ENCODE measurements at regions not wholly inside any gene's neighbourhood (a gene's known extent, or its start where the extent isn't known, plus 50 kb on each side); places are given as distances from the start of the nearest gene placed in this dataset.

DNA sequence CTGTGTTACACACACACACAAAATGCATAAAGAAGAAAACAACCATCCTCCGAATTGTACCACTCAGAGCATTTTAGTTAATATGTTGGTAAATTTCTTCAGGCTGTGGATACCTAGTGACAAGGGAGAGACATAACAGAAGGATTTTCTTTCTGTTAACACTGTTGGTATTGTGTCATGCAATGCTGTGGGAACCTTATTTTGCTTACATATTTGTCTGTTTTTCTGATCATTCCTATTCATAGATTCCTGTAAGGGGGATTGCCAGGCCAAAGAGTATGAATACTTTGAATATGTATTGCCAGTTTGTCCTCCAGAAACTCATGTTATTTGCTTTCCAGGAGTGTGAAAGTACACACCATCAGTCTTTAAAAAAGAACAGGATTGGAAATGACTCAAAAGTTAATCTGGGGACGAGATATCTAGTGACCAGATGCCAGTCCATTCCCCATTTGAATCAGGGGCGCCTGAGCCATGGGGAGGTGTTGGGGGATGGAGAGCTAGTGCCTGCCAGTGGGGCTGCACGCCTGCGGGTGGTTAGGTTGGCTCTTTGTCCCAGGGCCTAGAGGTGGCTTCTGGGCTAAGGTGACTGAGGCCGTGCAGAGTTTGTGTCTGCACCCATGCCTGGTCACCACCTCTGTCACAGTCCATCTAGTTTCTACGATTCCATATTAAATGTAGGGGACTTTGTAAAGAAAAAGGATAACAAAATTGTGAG lies 142.0 kb downstream of the PTPN20 start:
- no peaks in the 10 kb centered on the region for H3K27me3 Mint-ChIP-seq
- peaks cover 3% of the 10 kb centered on the region for H3K4me1 Mint-ChIP-seq (ENCODE audit: low read depth)
- no peak overlapping the region for H3K27ac Mint-ChIP-seq
- H3K36me3 Mint-ChIP-seq (ENCODE audit: low read depth), result no peaks in the 10 kb centered on the region
- H3K9me3 Mint-ChIP-seq, result no peaks in the 10 kb centered on the region
- H3K4me3 Mint-ChIP-seq, result no peak overlapping the region

DNA sequence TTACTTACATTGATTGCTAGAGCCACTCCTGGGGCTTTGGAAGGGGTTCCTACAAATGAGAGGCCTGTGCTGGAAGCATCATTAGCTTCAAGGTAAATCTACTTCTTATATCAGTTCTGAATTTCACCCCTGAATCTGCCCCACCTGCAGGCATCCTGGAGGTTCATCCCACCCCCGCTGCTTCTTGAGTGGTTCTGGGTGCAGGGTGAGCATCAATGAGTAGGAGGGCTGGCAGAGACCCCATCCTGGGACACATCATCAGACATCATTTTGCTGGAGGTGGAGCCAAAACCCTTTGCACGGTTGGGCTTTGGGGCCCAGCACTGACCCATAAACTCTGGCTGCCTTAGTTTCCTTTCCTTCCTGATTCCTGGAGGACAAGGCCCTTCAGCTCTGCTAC lies 143.7 kb downstream of the PTPN20 start:
- no peak overlapping the region for H3K4me3 Mint-ChIP-seq
- no peak overlapping the region for H3K27ac Mint-ChIP-seq
- H3K4me1 Mint-ChIP-seq (ENCODE audit: low read depth), result no peaks in the 10 kb centered on the region
- no peaks in the 10 kb centered on the region for H3K36me3 Mint-ChIP-seq (ENCODE audit: low read depth)
- H3K27me3 Mint-ChIP-seq, result no peaks in the 10 kb centered on the region
- H3K9me3 Mint-ChIP-seq, result no peaks in the 10 kb centered on the region

DNA sequence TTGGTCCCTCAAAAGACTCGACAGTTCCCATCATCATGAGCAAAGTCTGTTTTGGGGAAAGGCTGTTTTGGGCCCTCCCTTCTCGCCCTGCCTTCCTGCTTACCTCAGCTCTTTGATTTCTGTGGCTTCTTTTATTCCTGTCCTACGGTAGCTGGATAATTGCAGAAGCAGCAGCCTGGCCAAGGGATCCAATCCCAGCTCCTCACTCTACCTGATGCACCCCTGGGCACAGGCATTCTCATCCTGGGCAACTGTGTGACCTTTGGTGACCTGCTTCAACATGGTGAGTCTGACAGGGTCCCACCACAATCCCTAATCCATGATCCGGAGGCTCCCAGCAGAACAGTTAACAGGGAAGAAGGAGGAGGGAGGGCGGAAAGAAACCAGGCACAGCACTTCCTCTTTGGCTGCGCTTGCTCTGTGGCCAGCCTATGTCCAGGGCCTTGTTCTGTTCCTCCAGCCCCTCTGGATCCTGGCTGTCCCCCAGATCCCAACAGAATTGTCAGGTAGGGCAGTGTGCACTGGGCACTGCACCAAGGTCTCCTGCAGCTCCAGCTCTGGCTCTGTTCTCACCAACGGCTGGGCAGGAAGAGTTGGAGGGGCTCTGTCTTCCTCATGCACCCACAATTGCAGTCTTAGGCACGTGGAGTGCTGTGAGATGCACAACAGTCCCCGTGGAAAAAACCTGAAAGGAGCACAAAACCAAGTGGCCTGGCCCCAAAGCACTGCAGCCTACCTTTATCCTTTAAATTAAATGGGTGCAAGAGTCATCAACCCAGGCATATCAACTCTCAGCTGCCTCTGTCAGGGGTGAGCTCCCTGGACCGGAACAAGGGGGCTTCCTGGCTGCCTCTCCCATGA lies 144.4 kb downstream of the PTPN20 start:
- H3K9me3 Mint-ChIP-seq, result no peaks in the 10 kb centered on the region
- no peaks in the 10 kb centered on the region for H3K27me3 Mint-ChIP-seq

DNA sequence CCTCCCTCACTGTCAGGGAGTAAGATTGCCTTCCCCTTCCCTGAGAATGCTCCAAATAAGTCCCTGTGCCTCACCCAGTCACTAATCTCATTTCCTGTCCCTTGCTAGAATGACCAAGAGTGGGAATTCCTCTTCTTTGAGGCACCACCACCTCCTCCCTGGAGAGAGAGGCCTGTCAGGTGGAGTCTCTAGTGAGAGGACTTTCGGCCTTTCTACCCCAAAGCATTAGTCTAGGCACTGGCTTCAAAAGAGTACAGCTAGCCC lies 145.0 kb downstream of the PTPN20 start:
- H3K4me1 Mint-ChIP-seq (ENCODE audit: low read depth), result no peaks in the 10 kb centered on the region
- H3K4me3 Mint-ChIP-seq, result no peak overlapping the region
- no peaks in the 10 kb centered on the region for H3K9me3 Mint-ChIP-seq
- no peaks in the 10 kb centered on the region for H3K27me3 Mint-ChIP-seq
- H3K36me3 Mint-ChIP-seq (ENCODE audit: low read depth), result no peaks in the 10 kb centered on the region
- no peak overlapping the region for H3K27ac Mint-ChIP-seq

More for the DNA sequence above, 144.4 kb downstream of the PTPN20 start:
- no peaks in the 10 kb centered on the region for H3K36me3 Mint-ChIP-seq (ENCODE audit: low read depth)
- no peak overlapping the region for H3K4me3 Mint-ChIP-seq
- no peak overlapping the region for H3K27ac Mint-ChIP-seq
- H3K4me1 Mint-ChIP-seq (ENCODE audit: low read depth), result no peaks in the 10 kb centered on the region

DNA sequence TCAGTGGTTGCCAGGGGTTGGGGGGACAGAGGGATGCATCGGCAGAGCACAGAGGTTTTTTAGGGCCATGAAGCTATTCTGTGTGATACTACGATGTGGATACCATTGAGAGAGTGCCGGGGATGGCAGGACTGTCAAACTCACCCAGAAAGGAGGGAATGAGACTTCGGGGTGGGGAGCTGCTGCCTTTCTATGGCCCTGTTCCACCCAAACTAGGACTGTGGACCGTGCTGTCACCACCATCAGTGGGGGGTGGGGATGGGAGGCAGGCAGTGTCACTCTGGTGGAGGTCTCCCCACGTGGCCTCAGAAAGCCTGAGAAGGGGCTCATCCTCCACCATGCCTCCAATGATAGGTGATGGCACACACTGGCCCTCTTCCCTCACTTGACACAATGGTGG lies 146.2 kb downstream of the PTPN20 start:
- no peaks in the 10 kb centered on the region for H3K4me1 Mint-ChIP-seq (ENCODE audit: low read depth)
- H3K9me3 Mint-ChIP-seq, result no peaks in the 10 kb centered on the region
- H3K27ac Mint-ChIP-seq, result no peak overlapping the region
- no peak overlapping the region for H3K4me3 Mint-ChIP-seq
- H3K36me3 Mint-ChIP-seq (ENCODE audit: low read depth), result no peaks in the 10 kb centered on the region
- H3K27me3 Mint-ChIP-seq, result no peaks in the 10 kb centered on the region

DNA sequence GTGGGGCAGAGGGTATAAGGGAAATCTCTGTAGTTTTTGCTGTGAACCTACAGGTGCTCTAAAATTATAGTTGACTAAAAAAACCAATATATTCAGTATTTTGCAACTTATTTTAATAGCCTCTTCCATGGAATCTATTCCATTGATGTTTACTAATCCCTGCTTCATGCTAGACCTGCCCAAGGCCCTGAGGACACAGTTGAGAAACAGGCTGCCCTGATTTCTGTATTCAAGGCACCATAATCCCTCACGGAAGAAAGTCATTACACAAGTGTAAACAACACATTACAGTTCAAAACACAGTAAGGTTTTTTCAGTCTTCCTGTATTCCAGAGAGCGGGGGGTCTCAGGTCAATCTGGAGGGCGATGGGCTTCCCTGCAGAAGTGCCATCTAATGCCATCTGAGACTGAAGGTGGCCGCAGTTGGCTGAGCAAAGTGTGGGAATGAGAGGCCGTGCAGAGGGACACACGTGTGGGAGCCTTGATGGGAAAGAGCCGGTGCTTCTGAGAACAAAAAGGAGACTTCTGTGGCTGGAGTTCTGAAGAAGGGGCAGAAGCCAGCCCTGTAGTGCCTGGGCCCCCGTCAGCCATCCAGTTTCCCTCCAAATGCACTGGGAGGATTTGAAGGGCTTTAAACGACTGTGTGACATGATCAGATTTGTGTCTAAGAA lies 146.9 kb downstream of the PTPN20 start:
- Mint-ChIP-seq H3K27me3 (no peaks in the 10 kb centered on the region), H3K4me3 (no peak overlapping the region), H3K9me3 (no peaks in the 10 kb centered on the region), H3K36me3 (ENCODE audit: low read depth) (no peaks in the 10 kb centered on the region), H3K27ac (no peak overlapping the region), H3K4me1 (ENCODE audit: low read depth) (no peaks in the 10 kb centered on the region)

DNA sequence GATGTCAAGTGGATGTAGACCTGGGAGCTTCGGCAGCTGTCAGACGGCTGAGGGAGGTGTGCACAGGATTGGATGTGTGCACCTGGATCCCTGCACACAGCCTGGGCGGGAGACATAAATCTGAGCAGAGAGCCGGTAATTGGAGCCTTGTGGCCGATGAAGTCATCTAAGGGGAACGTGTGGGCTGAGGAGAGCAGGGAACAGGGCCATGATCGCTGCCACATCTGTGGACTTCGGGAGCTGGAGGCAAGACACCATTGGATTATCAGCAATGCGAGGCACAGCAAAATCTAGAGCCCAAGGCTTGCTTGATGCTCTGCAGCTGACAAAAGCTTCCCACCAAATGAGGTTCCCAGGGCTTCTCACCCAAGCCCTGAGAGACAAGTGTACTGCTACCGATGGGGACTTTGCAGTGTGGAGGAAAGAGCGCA lies 147.7 kb downstream of the PTPN20 start:
- no peaks in the 10 kb centered on the region for H3K27me3 Mint-ChIP-seq
- no peaks in the 10 kb centered on the region for H3K4me1 Mint-ChIP-seq (ENCODE audit: low read depth)
- H3K36me3 Mint-ChIP-seq (ENCODE audit: low read depth), result no peaks in the 10 kb centered on the region
- H3K27ac Mint-ChIP-seq, result no peak overlapping the region
- no peak overlapping the region for H3K4me3 Mint-ChIP-seq
- no peaks in the 10 kb centered on the region for H3K9me3 Mint-ChIP-seq

DNA sequence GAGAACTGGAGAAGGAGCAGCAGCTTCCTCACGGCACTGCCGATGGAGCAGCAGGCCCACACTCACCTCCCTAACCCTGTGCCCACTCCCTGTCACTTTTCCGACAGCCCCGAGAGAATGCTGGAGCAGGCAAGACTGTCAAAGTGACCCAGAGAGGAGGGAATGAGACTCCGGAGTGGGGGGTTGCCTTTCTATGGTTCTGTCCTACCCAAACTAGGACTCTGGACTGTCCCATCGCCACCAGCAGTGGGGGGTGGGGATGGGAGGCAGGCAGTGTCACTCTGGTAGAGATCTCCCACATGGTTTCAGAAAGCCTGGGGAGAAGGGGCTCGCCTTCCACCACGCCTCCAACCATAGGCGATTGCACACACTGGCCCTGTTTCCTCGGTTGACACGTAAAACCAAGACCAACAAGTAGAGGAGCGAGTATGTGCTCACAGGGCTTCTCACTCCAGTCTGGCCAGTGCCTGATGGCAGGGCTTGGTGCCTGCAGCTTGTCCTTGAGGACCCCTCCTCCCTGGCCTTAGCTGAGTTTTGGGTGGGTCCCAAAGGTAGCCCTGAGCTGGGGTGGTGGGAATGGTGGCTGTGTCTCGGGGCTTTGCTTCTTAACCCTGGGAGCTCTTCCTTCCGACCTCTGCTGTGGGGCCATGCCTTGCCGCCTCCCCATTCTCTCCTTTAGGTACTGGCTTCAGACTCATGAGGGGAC lies 148.5 kb downstream of the PTPN20 start:
- H3K4me1 Mint-ChIP-seq (ENCODE audit: low read depth), result no peaks in the 10 kb centered on the region
- H3K4me3 Mint-ChIP-seq, result no peak overlapping the region
- H3K27me3 Mint-ChIP-seq, result no peaks in the 10 kb centered on the region
- H3K9me3 Mint-ChIP-seq, result no peaks in the 10 kb centered on the region
- no peak overlapping the region for H3K27ac Mint-ChIP-seq
- H3K36me3 Mint-ChIP-seq (ENCODE audit: low read depth), result no peaks in the 10 kb centered on the region

DNA sequence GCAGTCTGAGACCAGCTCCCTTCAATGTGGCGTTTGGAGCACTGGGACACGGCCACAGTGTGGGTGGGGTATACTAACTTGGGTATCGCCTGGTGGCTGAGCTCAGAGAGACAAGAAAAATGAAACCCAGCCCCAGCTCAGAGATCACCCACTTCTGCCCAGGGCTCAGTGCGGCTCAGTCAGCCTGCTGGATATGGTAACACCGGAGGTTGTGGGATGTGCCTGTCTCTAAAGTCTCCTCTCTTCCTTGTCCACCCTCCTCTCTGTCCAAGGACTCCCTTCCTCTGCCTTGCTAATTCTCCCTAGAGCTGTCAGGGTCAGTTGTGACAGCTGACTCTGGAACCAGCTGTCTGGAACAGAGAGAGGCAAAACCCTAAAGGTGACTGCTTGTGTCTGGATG lies 149.1 kb downstream of the PTPN20 start:
- Mint-ChIP-seq H3K4me3 (no peak overlapping the region), H3K4me1 (ENCODE audit: low read depth) (no peaks in the 10 kb centered on the region), H3K27ac (no peak overlapping the region), H3K36me3 (ENCODE audit: low read depth) (no peaks in the 10 kb centered on the region), H3K27me3 (no peaks in the 10 kb centered on the region), H3K9me3 (no peaks in the 10 kb centered on the region)

DNA sequence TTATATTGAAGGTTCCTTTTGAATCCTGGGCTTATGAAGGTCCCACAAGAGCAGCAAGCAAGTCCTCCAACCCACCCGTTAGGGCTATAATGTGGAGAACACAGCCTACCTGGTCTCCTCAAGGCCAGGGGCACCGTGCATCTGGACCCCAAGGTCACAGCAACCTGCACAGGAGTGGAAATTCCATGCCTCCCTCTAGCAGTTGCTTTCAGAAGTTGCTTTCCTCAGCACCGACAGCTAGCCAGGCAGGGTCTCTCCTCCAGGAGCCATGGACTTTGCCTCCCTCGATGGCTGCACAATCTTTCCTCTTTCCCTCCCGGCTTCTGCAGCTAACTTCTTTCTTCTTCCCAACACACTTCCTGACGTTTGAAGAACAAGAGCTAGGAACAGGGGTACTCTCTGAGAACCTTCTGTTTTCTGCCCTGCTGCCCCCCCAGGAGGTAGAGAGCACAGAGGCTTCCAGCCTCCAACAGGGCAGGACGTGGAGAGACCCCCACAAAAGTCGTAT lies 149.8 kb downstream of the PTPN20 start:
- no peak overlapping the region for H3K4me3 Mint-ChIP-seq
- H3K27ac Mint-ChIP-seq, result no peak overlapping the region
- H3K27me3 Mint-ChIP-seq, result no peaks in the 10 kb centered on the region

DNA sequence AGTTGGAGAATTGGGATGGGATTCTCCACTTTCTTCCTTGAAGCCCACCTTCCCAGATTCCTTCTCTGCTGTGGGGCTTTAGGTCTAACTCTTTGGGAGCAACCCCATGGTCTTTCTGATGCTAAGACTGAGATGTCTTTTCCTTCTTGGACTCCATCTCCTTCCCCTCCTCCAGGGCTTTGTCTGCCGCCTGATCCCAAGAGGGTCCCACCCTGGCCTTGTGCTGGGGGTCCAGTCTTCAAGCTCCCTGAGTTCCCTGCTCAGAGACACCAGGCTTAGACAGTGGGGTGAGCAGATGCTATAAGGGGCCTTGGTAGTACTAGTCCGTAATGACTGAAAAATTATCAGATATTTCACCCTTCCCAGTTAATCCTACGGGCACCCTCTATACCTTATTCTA lies 150.5 kb downstream of the PTPN20 start:
- Mint-ChIP-seq H3K27me3 (no peaks in the 10 kb centered on the region), H3K27ac (no peak overlapping the region), H3K36me3 (ENCODE audit: low read depth) (no peaks in the 10 kb centered on the region), H3K9me3 (no peaks in the 10 kb centered on the region), H3K4me3 (no peak overlapping the region), H3K4me1 (ENCODE audit: low read depth) (no peaks in the 10 kb centered on the region)

More for the DNA sequence above, 149.8 kb downstream of the PTPN20 start:
- Mint-ChIP-seq H3K9me3 (no peaks in the 10 kb centered on the region), H3K36me3 (ENCODE audit: low read depth) (no peaks in the 10 kb centered on the region), H3K4me1 (ENCODE audit: low read depth) (no peaks in the 10 kb centered on the region)

DNA sequence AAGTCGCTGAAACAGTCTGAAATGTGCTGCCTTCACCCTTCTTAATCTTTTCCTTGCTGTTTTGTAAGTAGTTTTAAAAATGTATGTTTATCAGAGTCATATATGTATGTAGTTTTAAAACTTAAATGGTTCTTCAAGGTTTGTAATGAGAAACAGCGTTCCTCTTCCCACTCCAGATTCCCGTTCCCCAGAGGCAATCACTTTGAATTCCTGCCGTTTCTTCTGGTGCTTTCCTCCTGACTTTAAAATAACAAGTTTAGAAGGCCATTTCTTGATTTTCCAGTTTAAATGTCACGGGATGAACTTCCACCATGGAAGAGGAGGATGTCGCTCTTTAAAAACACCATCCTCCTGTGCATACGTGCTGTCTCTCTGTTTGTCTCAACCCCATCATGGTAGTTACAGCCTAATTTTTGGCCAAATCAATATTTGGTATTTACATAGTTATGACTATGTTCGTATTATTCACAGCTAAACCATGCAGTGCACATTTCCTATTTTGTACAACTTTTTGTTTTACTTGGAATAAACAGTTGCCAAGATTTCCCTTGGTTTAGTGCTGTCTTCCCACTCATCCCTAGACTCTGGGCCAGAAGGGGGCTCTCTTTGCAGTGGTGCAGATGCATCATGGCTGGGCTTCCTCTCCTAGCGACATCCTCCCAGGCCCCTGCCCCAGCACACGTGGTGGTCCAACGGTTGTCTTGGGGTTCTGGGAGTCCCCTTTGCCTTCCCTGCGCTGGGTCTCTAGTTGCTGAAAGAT lies 151.4 kb downstream of the PTPN20 start:
- Mint-ChIP-seq H3K4me1 (ENCODE audit: low read depth) (no peaks in the 10 kb centered on the region), H3K27me3 (no peaks in the 10 kb centered on the region), H3K9me3 (no peaks in the 10 kb centered on the region), H3K27ac (no peak overlapping the region), H3K4me3 (no peak overlapping the region), H3K36me3 (ENCODE audit: low read depth) (no peaks in the 10 kb centered on the region)

DNA sequence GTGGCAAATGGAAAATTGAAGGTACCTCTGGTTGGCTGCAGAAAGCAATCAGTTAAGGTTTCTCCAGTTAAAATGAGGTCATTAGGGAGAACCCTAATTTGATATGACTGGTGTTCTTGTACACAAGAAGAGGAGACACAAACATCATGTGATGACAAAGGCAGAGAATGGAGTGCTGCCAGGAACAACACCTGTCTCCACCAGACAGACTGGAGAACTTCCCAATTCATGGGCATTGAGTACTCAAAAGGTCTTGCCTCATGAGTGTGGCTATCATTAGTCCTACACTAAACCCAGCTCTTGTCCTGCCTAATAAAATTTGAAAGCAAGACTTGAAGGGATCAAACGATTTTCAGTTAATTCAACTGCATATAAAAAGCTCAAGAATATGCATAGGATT lies 152.6 kb downstream of the PTPN20 start:
- H3K27me3 Mint-ChIP-seq, result no peaks in the 10 kb centered on the region
- H3K27ac Mint-ChIP-seq, result no peak overlapping the region
- H3K4me1 Mint-ChIP-seq (ENCODE audit: low read depth), result no peaks in the 10 kb centered on the region
- no peaks in the 10 kb centered on the region for H3K36me3 Mint-ChIP-seq (ENCODE audit: low read depth)
- no peaks in the 10 kb centered on the region for H3K9me3 Mint-ChIP-seq
- no peak overlapping the region for H3K4me3 Mint-ChIP-seq

DNA sequence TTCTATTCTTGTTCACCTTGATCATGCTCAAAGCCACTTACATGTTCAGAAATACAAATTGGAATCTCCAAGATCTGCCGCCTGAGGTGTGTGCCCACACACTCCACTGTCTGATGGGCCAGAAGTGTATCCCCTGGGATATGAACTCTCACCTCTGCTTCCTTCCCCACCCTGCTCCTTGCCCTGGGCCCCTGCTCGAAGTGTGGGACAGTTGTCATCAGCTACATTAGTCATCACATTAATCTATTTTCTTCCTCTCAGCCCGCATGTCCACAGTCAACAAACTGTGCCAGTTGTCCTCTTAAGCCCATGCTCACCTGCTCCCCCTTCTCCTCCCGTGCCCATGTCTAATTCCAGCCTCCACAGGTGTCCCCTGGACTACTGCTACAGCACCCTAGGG lies 154.7 kb downstream of the PTPN20 start:
- H3K4me1 Mint-ChIP-seq (ENCODE audit: low read depth), result no peaks in the 10 kb centered on the region
- no peaks in the 10 kb centered on the region for H3K27me3 Mint-ChIP-seq
- no peaks in the 10 kb centered on the region for H3K36me3 Mint-ChIP-seq (ENCODE audit: low read depth)
- H3K4me3 Mint-ChIP-seq, result no peak overlapping the region
- H3K27ac Mint-ChIP-seq, result no peak overlapping the region
- H3K9me3 Mint-ChIP-seq, result no peaks in the 10 kb centered on the region

All from stimulated activated naive CD8-positive, alpha-beta T cell treated with anti-CD3 and anti-CD28 coated beads, Interleukin-15, Interleukin-2, amounts not matched to agents 100 ng/mL and 50 ng/mL, for 24 hours (primary cell).